ENCODE measurements at regions not wholly inside any gene's neighbourhood (a gene's known extent, or its start where the extent isn't known, plus 50 kb on each side); places are given as distances from the start of the nearest gene placed in this dataset.

GRCh38 chr2:129742415-129743180 lies 236.9 kb upstream of the RAB6C start:
- Histone ChIP-seq H4K20me1 (ENCODE audit: insufficient read depth, low read length) (no peaks in the 10 kb centered on the region), H3K36me3 (ENCODE audit: insufficient read depth, low read length) (no peaks in the 10 kb centered on the region), H3K4me2 (ENCODE audit: insufficient read depth, low read length) (no peak overlapping the region), H2AFZ (ENCODE audit: low read length) (no peak overlapping the region), H3K9me3 (ENCODE audit: low read depth, low read length) (no peaks in the 10 kb centered on the region), H3K27ac (ENCODE audit: low read depth, low read length) (no peak overlapping the region), H3K4me1 (ENCODE audit: insufficient read depth, low read length) (no peaks in the 10 kb centered on the region), H3K27me3 (ENCODE audit: insufficient read depth, low read length) (no peaks in the 10 kb centered on the region), H3K4me3 (ENCODE audit: insufficient read depth, low read length) (no peak overlapping the region), H3K79me2 (ENCODE audit: insufficient read depth, low read length) (no peaks in the 10 kb centered on the region)
- TF ChIP-seq CTCF (IDR thresholded peaks at IDR 0.05; ENCODE audit: extremely low read depth, low read depth, low read length): no peak
- DNase-seq (ENCODE audit: insufficient read length, low spot score, missing footprints): no peak

- no peak for DNase-seq (ENCODE audit: insufficient read length, low spot score, missing footprints)
- H2AFZ ChIP-seq (ENCODE audit: low read length): no peak overlapping the region
- H3K4me2 ChIP-seq (ENCODE audit: insufficient read depth, low read length): no peak overlapping the region
- H4K20me1 ChIP-seq (ENCODE audit: insufficient read depth, low read length): no peaks in the 10 kb centered on the region
- H3K9me3 ChIP-seq (ENCODE audit: low read depth, low read length): no peaks in the 10 kb centered on the region
- H3K79me2 ChIP-seq (ENCODE audit: insufficient read depth, low read length): no peaks in the 10 kb centered on the region
- H3K4me3 ChIP-seq (ENCODE audit: insufficient read depth, low read length): no peak overlapping the region
- no peak overlapping the region for H3K27ac ChIP-seq (ENCODE audit: low read depth, low read length)
- H3K4me1 ChIP-seq (ENCODE audit: insufficient read depth, low read length): no peaks in the 10 kb centered on the region
- TF ChIP-seq CTCF (IDR thresholded peaks at IDR 0.05; ENCODE audit: extremely low read depth, low read depth, low read length): no peak
- no peaks in the 10 kb centered on the region for H3K36me3 ChIP-seq (ENCODE audit: insufficient read depth, low read length)
- no peaks in the 10 kb centered on the region for H3K27me3 ChIP-seq (ENCODE audit: insufficient read depth, low read length)
Measured at GRCh38 chr2:129744141-129744540, 235.3 kb upstream of the RAB6C start.

GRCh38 chr2:129744649-129745048 lies 234.8 kb upstream of the RAB6C start:
- H3K27ac ChIP-seq (ENCODE audit: low read depth, low read length): no peak overlapping the region
- no peak for TF ChIP-seq CTCF (IDR thresholded peaks at IDR 0.05; ENCODE audit: extremely low read depth, low read depth, low read length)
- H3K4me3 ChIP-seq (ENCODE audit: insufficient read depth, low read length): no peak overlapping the region
- H3K4me2 ChIP-seq (ENCODE audit: insufficient read depth, low read length): no peak overlapping the region
- no peak overlapping the region for H2AFZ ChIP-seq (ENCODE audit: low read length)
- no peaks in the 10 kb centered on the region for H3K9me3 ChIP-seq (ENCODE audit: low read depth, low read length)
- DNase-seq (ENCODE audit: insufficient read length, low spot score, missing footprints): no peak
- H3K79me2 ChIP-seq (ENCODE audit: insufficient read depth, low read length): no peaks in the 10 kb centered on the region
- H3K4me1 ChIP-seq (ENCODE audit: insufficient read depth, low read length): no peaks in the 10 kb centered on the region
- H3K36me3 ChIP-seq (ENCODE audit: insufficient read depth, low read length): no peaks in the 10 kb centered on the region
- H4K20me1 ChIP-seq (ENCODE audit: insufficient read depth, low read length): no peaks in the 10 kb centered on the region
- H3K27me3 ChIP-seq (ENCODE audit: insufficient read depth, low read length): no peaks in the 10 kb centered on the region

GRCh38 chr2:129747500-129748125 lies 231.9 kb upstream of the RAB6C start:
- Histone ChIP-seq H3K36me3 (ENCODE audit: insufficient read depth, low read length) (no peaks in the 10 kb centered on the region), H3K27me3 (ENCODE audit: insufficient read depth, low read length) (no peaks in the 10 kb centered on the region), H3K4me1 (ENCODE audit: insufficient read depth, low read length) (no peaks in the 10 kb centered on the region), H4K20me1 (ENCODE audit: insufficient read depth, low read length) (no peaks in the 10 kb centered on the region), H2AFZ (ENCODE audit: low read length) (no peak overlapping the region), H3K4me3 (ENCODE audit: insufficient read depth, low read length) (no peak overlapping the region), H3K9me3 (ENCODE audit: low read depth, low read length) (no peaks in the 10 kb centered on the region), H3K27ac (ENCODE audit: low read depth, low read length) (no peak overlapping the region), H3K4me2 (ENCODE audit: insufficient read depth, low read length) (no peak overlapping the region), H3K79me2 (ENCODE audit: insufficient read depth, low read length) (no peaks in the 10 kb centered on the region)
- no peak for TF ChIP-seq CTCF (IDR thresholded peaks at IDR 0.05; ENCODE audit: extremely low read depth, low read depth, low read length)
- no peak for DNase-seq (ENCODE audit: insufficient read length, low spot score, missing footprints)
